NB4 (cell line): ENCODE measurements at regions not wholly inside any gene's neighbourhood (a gene's known extent, or its start where the extent isn't known, plus 50 kb on each side); places are given as distances from the start of the nearest gene placed in this dataset.

Source experiments
- POLR2A ChIP-seq: IDR thresholded peaks from 2 replicates; pipeline ENCODE4 v1.6.1; 2011; ENCODE audit warnings: mild to moderate bottlenecking; ENCODE audit not compliant: insufficient read length; ENCODE audit errors: extremely low read depth
- TF ChIP-seq, protein P1 (sequence below): IDR thresholded peaks from one replicate; pipeline ENCODE4 v1.5.1; 2012; ENCODE audit warnings: low read depth, low read length

DNA sequence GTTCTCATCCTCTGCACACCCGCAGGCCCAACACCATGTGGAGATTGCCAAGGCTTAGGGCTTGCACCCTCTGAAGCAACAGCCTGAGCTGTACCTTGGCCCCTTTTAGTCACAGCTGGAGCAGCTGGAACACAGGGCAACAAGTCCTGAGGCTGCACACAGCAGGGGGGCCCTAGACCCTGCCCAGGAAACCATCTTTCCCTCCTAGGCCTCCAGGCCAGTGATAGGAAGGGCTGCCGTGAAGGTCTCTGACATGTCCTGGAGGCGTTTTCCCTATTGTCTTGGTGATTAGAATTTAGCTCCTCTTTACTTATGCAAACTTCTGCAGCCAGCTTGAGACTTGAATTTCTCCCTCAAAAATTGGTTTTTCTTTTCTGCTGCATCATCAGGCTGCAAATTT is 373.5 kb upstream of the CLEC14A start:
- TF ChIP-seq, protein P1, sequence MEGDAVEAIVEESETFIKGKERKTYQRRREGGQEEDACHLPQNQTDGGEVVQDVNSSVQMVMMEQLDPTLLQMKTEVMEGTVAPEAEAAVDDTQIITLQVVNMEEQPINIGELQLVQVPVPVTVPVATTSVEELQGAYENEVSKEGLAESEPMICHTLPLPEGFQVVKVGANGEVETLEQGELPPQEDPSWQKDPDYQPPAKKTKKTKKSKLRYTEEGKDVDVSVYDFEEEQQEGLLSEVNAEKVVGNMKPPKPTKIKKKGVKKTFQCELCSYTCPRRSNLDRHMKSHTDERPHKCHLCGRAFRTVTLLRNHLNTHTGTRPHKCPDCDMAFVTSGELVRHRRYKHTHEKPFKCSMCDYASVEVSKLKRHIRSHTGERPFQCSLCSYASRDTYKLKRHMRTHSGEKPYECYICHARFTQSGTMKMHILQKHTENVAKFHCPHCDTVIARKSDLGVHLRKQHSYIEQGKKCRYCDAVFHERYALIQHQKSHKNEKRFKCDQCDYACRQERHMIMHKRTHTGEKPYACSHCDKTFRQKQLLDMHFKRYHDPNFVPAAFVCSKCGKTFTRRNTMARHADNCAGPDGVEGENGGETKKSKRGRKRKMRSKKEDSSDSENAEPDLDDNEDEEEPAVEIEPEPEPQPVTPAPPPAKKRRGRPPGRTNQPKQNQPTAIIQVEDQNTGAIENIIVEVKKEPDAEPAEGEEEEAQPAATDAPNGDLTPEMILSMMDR = no peak
- TF ChIP-seq POLR2A = no peak
